Heart left ventricle (tissue), 16 donors: ENCODE measurements at regions not wholly inside any gene's neighbourhood (a gene's known extent, or its start where the extent isn't known, plus 50 kb on each side); places are given as distances from the start of the nearest gene placed in this dataset.

Experiments
- ATAC-seq, 4 donors: fragments of 200-7000 bp; cut with Tn5 transposase; one replicate each; pipeline ENCODE4 v1.9.1; 2020 to 2022; ENCODE audit warnings: moderate library complexity in 4 of 4, mild to moderate bottlenecking in 3 of 4, moderate number of reproducible peaks in 1 of 4
- DNase-seq, 5 donors: peaks; one replicate each; pipeline ENCODE4 v3.0.0-alpha.2; 2020
- H3K27ac ChIP-seq, 12 donors: fragments of 200-600 bp; sonication (generic) in 4 of 12; one replicate each; pipeline versions ENCODE4 v1.5.0 to v1.8.0; 2016 to 2022; ENCODE audit warnings: mild to moderate bottlenecking in 2 of 12
- H3K27me3 ChIP-seq, 9 donors: fragments of 200-600 bp; sonication (generic) in 2 of 9; one replicate each; pipeline versions ENCODE4 v1.5.1 to v1.8.0; 2016 to 2022; ENCODE audit warnings: mild to moderate bottlenecking in 3 of 9
- H3K36me3 ChIP-seq, 9 donors: fragments of 200-600 bp; sonication (generic) in 2 of 9; one replicate each; pipeline versions ENCODE4 v1.5.0 to v1.8.0; 2018 to 2022; ENCODE audit warnings: mild to moderate bottlenecking in 2 of 9
- H3K4me1 ChIP-seq, 12 donors: fragments of 200-600 bp; sonication (generic) in 4 of 12; one replicate each; pipeline versions ENCODE4 v1.5.0 to v1.8.0; 2016 to 2022; ENCODE audit warnings: mild to moderate bottlenecking in 3 of 12
- H3K4me3 ChIP-seq, 12 donors: fragments of 200-600 bp; sonication (generic) in 4 of 12; one replicate each; pipeline versions ENCODE4 v1.5.0 to v1.8.0; 2017 to 2022; ENCODE audit warnings: mild to moderate bottlenecking in 9 of 12, moderate library complexity in 4 of 12
- H3K9me3 ChIP-seq, 12 donors: fragments of 200-600 bp; sonication (generic) in 4 of 12; one replicate each; pipeline versions ENCODE4 v1.5.0 to v1.8.0; 2016 to 2022; ENCODE audit warnings: mild to moderate bottlenecking in 1 of 12
- CTCF ChIP-seq, 12 donors: fragments of 200-600 bp; sonication (generic) in 4 of 12; IDR thresholded peaks; one replicate each; pipeline versions ENCODE4 v1.5.0 to v1.8.0; 2018 to 2022; ENCODE audit warnings: antibody characterized with exemption in 12 of 12, mild to moderate bottlenecking in 5 of 12
- POLR2A ChIP-seq, 2 donors: fragments of 450-650 bp; IDR thresholded peaks; one replicate each; pipeline ENCODE4 v1.6.1; 2017; ENCODE audit warnings: antibody characterized with exemption in 2 of 2, mild to moderate bottlenecking in 2 of 2, moderate library complexity in 2 of 2
- WGBS, 4 donors: extraction: QIAGEN DNeasy Blood & Tissue Kit in 2 of 4; methylation state at CpG; one replicate each; pipeline versions ENCODE4 v1.1.5 to v1.1.7; 2013 to 2018; 5-methylcytosine and 5-hydroxymethylcytosine counted together
- intact Hi-C, 10 donors: fragments of 100-400 bp; cut with DNase I; formaldehyde crosslinking; loops; one replicate each; pipeline versions ENCODE4 v1.11.1 to v1.14.2; 2022
- donor health status: ischemic (EF 13 %, LVEDD 7.1; RV severe dilation, severe dysfunction).
- donor health status: healthy with polysubstance abuse.
- donor health status: DM: no; HTN: yes; CAD: no.
- donor health status: DM: no; HTN: no; CAD: no.
- donor health status: ischemic (EF 25% LVEDD 6.9; RV normal size, moderate dysfunction).
- donor health status: ischemic (EF 25% LVEDD 5.7; RV mildly dilated, moderate dysfunction).
- donor health status: healthy.
- donor health status: DM: yes; HTN: yes; CAD: no.
- donor health status: ischemic (EF 35%, LVEDD 5.7; RV mildly dilated, moderate dysfunction).
- donor health status: nonischemic (EF 11% LVEDD 7.7; RV severe dilation, severe dysfunction).
- donor health status: DM: yes; HTN: yes; CAD: no.
- donor health status: PGD.
- donor health status: ischemic (EF 29% LVEDD 5.4; RV normal size, mild dysfunction).
- donor health status: nonischemic (EF 23%, LVEDD 6.1; RV moderate dilation, normal function).

GRCh38 chrX:44088510-44089144 is 115.4 kb upstream of the NDP start:
- H3K27ac ChIP-seq, result no peak overlapping the region
- H3K27me3 ChIP-seq, result peaks cover 0 to 20% (median 0%) of the 10 kb centered on the region in 9 donors
- DNase-seq (no peak), ATAC-seq (no peak)
- H3K36me3 ChIP-seq, result no peaks in the 10 kb centered on the region
- H3K9me3 ChIP-seq, result no peaks in the 10 kb centered on the region
- H3K4me3 ChIP-seq, result no peak overlapping the region
- intact Hi-C loops, result no loop called here
- TF ChIP-seq POLR2A (IDR thresholded peaks at IDR 0.05), result no peak
- no peak for TF ChIP-seq CTCF (IDR thresholded peaks at IDR 0.05)
- WGBS, 4 donors, result 81 to 89% (median 84%) methylated on average over 6 of the region's 6 CpGs
- no peaks in the 10 kb centered on the region for H3K4me1 ChIP-seq

DNA sequence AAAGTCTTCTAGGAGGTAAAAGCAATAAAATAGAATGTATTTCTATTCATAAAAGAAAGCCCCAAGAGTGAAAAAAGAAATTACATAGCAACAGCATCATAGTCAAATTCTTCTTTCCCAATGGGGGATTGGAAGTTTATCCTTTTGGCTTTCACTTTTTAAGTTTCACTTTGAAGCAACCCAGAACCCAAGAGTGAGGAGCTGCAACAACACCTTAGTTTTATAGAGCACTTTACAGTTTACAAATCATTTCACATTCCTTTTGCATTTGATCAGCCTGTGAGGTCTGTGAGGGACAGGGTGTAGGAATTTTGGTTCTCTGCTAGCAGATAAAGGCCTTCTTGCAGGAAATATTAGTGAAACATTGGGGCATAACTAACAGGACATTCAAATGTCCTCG is 112.0 kb upstream of the NDP start:
- Histone ChIP-seq H3K9me3 (no peaks in the 10 kb centered on the region), H3K27me3 (peaks cover 0 to 9% (median 0%) of the 10 kb centered on the region in 9 donors), H3K4me3 (no peak overlapping the region), H3K4me1 (no peaks in the 10 kb centered on the region), H3K36me3 (no peaks in the 10 kb centered on the region), H3K27ac (no peak overlapping the region)
- TF ChIP-seq CTCF (IDR thresholded peaks at IDR 0.05) (no peak), POLR2A (IDR thresholded peaks at IDR 0.05) (no peak)
- ATAC-seq, result no peak
- WGBS, 4 donors, result 29 to 75% (median 58%) methylated on average over 1 of the region's 1 CpG
- intact Hi-C loops, result no loop called here
- no peak for DNase-seq

GRCh38 chrX:44082829-44083228 is 109.6 kb upstream of the NDP start:
- WGBS, 4 donors, result 70 to 93% (median 81%) methylated on average over 5 of the region's 5 CpGs
- no peak for DNase-seq
- Histone ChIP-seq H3K36me3 (no peaks in the 10 kb centered on the region), H3K27ac (no peak overlapping the region), H3K4me3 (no peak overlapping the region), H3K4me1 (no peaks in the 10 kb centered on the region), H3K27me3 (peaks cover 0 to 15% (median 0%) of the 10 kb centered on the region in 9 donors), H3K9me3 (peaks cover 0 to 6% (median 0%) of the 10 kb centered on the region in 12 donors)
- no peak for ATAC-seq
- TF ChIP-seq POLR2A (IDR thresholded peaks at IDR 0.05), result no peak
- TF ChIP-seq CTCF (IDR thresholded peaks at IDR 0.05), result no peak
- intact Hi-C loops, result no loop called here

DNA sequence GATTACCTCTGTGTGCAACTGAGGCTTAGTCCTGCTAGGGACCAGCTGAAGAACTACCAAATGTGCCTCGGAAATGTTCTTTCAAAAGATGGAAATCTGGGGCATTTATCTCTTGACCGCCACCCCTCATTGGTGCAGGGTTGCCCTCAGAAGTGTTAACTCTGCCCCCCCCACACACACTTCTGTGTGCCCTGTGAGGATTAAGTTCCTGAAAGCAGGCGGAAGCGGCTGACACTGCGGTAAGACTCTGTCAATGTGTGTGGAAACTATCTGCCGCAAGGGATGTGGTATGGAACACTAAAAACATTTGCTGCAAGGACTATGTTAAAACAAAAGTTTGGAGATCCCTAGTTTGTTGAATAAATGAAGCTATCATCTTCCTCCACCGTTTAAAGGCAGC is 106.9 kb upstream of the NDP start:
- TF ChIP-seq CTCF (IDR thresholded peaks at IDR 0.05) (no peak), POLR2A (IDR thresholded peaks at IDR 0.05) (no peak)
- peaks cover 0 to 6% (median 0%) of the 10 kb centered on the region in 12 donors for H3K9me3 ChIP-seq
- DNase-seq (no peak), ATAC-seq (no peak)
- 88 to 92% (median 90%) methylated on average over 7 of the region's 7 CpGs for WGBS, 4 donors
- H3K4me1 ChIP-seq, result no peaks in the 10 kb centered on the region
- intact Hi-C loops, result no loop called here
- no peak overlapping the region for H3K27ac ChIP-seq
- no peak overlapping the region for H3K4me3 ChIP-seq
- H3K27me3 ChIP-seq, result peaks cover 0 to 15% (median 0%) of the 10 kb centered on the region in 9 donors
- H3K36me3 ChIP-seq, result no peaks in the 10 kb centered on the region
